Adrenal gland (tissue), 5 donors: ENCODE measurements at regions not wholly inside any gene's neighbourhood (a gene's known extent, or its start where the extent isn't known, plus 50 kb on each side); places are given as distances from the start of the nearest gene placed in this dataset.

ENCODE experiments used
- POLR2A ChIP-seq, 2 donors: fragments of 450-650 bp; IDR thresholded peaks; one replicate each; pipeline ENCODE4 v1.6.1; 2017; ENCODE audit warnings: antibody characterized with exemption in 2 of 2, mild to moderate bottlenecking in 2 of 2, moderate library complexity in 1 of 2
- TF ChIP-seq, protein P1 (sequence below), 6 experiments: fragments of 450-650 bp in 4 of 6; fragments of 200-600 bp in 2 of 6; sonication (generic) in 1 of 6; IDR thresholded peaks; 1 replicate in 5 of 6; 2 replicates in 1 of 6; pipeline versions ENCODE4 v1.5.1 to v1.8.0; 2016 to 2021; ENCODE audit warnings: antibody characterized with exemption in 6 of 6, mild to moderate bottlenecking in 2 of 6, moderate library complexity in 1 of 6
- donor health status: DM: no; HTN: no; CAD: no.

DNA sequence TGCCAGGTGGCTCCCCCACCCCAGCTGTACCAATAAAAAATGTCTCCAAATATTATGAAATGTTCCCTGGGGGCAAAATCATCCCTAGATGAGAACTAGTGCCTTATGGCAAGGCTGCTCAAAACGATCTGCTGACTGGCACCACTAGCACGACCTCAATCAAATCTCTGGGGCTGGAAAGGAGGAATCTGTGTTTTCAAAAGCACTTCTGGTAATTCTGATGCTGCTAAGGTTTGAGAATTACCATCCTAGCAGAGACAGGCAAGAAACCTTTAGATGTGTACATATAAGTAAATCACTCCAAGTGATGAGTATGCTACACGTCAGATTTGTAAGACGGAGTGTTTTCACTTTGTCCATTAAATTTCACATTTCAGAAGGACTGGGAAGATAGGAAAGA lies 360.1 kb upstream of the THRB start:
- no peak for TF ChIP-seq POLR2A (IDR thresholded peaks at IDR 0.05)
- TF ChIP-seq, protein P1, sequence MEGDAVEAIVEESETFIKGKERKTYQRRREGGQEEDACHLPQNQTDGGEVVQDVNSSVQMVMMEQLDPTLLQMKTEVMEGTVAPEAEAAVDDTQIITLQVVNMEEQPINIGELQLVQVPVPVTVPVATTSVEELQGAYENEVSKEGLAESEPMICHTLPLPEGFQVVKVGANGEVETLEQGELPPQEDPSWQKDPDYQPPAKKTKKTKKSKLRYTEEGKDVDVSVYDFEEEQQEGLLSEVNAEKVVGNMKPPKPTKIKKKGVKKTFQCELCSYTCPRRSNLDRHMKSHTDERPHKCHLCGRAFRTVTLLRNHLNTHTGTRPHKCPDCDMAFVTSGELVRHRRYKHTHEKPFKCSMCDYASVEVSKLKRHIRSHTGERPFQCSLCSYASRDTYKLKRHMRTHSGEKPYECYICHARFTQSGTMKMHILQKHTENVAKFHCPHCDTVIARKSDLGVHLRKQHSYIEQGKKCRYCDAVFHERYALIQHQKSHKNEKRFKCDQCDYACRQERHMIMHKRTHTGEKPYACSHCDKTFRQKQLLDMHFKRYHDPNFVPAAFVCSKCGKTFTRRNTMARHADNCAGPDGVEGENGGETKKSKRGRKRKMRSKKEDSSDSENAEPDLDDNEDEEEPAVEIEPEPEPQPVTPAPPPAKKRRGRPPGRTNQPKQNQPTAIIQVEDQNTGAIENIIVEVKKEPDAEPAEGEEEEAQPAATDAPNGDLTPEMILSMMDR (IDR thresholded peaks at IDR 0.05), result no peak
